HG03097 (cell line): ENCODE measurements at regions not wholly inside any gene's neighbourhood (a gene's known extent, or its start where the extent isn't known, plus 50 kb on each side); places are given as distances from the start of the nearest gene placed in this dataset.
"Not testable (repeated sequence)": the region's sequence is repeated elsewhere in the genome, so short reads cannot be mapped to it uniquely, and the experiment has no call there.

ENCODE experiments used
- ATAC-seq: cut with Tn5 transposase; IDR thresholded peaks from one replicate; pipeline ENCODE4 v1.9.1; 2021; ENCODE audit not compliant: unreplicated experiment, low FRiP score

- no peak for ATAC-seq
Measured at GRCh38 chr11:79615425-79615824, 174.6 kb upstream of the TENM4 start.

GRCh38 chr11:79610678-79611077, 169.8 kb upstream of the TENM4 start:
- ATAC-seq: no peak

GRCh38 chr11:79610139-79610538, 169.3 kb upstream of the TENM4 start:
- no peak for ATAC-seq

GRCh38 chr11:79609511-79609910, 168.7 kb upstream of the TENM4 start:
- ATAC-seq: no peak

GRCh38 chr11:79606461-79606860, 165.6 kb upstream of the TENM4 start:
- ATAC-seq: not testable (repeated sequence)

GRCh38 chr11:79600711-79601110, 159.9 kb upstream of the TENM4 start:
- no peak for ATAC-seq

- ATAC-seq: no peak
Measured at GRCh38 chr11:79594834-79595233, 154.0 kb upstream of the TENM4 start.

- ATAC-seq: no peak
Measured at GRCh38 chr11:79592824-79593223, 152.0 kb upstream of the TENM4 start.

GRCh38 chr11:79592406-79592805, 151.6 kb upstream of the TENM4 start:
- no peak for ATAC-seq

- no peak for ATAC-seq
Measured at GRCh38 chr11:79582434-79582833, 141.6 kb upstream of the TENM4 start.

- ATAC-seq: no peak
Measured at GRCh38 chr11:79579063-79579462, 138.2 kb upstream of the TENM4 start.

GRCh38 chr11:79578116-79578515, 137.3 kb upstream of the TENM4 start:
- no peak for ATAC-seq

- no peak for ATAC-seq
Measured at GRCh38 chr11:79575701-79576100, 134.9 kb upstream of the TENM4 start.

- no peak for ATAC-seq
Measured at GRCh38 chr11:79570104-79570503, 129.3 kb upstream of the TENM4 start.

- no peak for ATAC-seq
Measured at GRCh38 chr11:79564288-79564925, 123.6 kb upstream of the TENM4 start.

- ATAC-seq: no peak
Measured at GRCh38 chr11:79561496-79561895, 120.7 kb upstream of the TENM4 start.

GRCh38 chr11:79550809-79551208, 110.0 kb upstream of the TENM4 start:
- no peak for ATAC-seq

GRCh38 chr11:79547256-79547655, 106.4 kb upstream of the TENM4 start:
- no peak for ATAC-seq

GRCh38 chr11:79546351-79546750, 105.5 kb upstream of the TENM4 start:
- no peak for ATAC-seq

GRCh38 chr11:79544361-79544760, 103.5 kb upstream of the TENM4 start:
- ATAC-seq: no peak

- no peak for ATAC-seq
Measured at GRCh38 chr11:79543101-79543500, 102.3 kb upstream of the TENM4 start.

- no peak for ATAC-seq
Measured at GRCh38 chr11:79541466-79541865, 100.6 kb upstream of the TENM4 start.

GRCh38 chr11:79538775-79539174, 97.9 kb upstream of the TENM4 start:
- ATAC-seq: no peak
